ENCODE measurements at regions not wholly inside any gene's neighbourhood (a gene's known extent, or its start where the extent isn't known, plus 50 kb on each side); places are given as distances from the start of the nearest gene placed in this dataset.

DNA sequence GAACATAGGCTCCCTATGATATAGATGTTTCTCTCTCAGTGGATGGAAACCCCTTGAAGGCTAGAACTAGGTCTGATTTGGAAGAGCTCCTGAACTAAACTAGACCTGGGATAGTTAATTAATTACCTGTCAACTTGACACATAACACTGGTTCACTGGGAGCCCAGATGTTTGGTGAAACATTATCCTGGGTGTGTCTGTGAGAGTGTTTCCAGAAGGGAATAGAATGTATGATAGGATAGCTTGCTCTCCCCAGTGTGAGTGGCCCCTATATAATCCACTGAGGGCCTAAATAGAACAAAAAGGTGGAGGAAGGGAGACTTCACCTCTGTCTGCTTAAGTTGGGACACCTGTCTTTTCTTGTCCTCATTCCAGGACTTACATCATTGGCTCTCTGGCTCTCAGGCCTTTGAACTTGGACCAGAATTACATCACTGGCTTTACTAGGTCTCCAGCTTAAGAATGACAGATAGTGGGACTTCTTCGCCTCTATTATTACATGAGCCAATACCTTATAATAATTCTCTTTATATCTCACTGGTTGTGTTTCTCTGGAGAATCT, 194.1 kb downstream of the KTN1 start:
- no peak for TF ChIP-seq CTCF (IDR thresholded peaks at IDR 0.05)
- no peak for TF ChIP-seq POLR2A (IDR thresholded peaks at IDR 0.05)
- TF ChIP-seq EP300 (IDR thresholded peaks at IDR 0.05), result no peak
- TF ChIP-seq POLR2AphosphoS5 (IDR thresholded peaks at IDR 0.05), result no peak
